ENCODE measurements at regions not wholly inside any gene's neighbourhood (a gene's known extent, or its start where the extent isn't known, plus 50 kb on each side); places are given as distances from the start of the nearest gene placed in this dataset.

DNA sequence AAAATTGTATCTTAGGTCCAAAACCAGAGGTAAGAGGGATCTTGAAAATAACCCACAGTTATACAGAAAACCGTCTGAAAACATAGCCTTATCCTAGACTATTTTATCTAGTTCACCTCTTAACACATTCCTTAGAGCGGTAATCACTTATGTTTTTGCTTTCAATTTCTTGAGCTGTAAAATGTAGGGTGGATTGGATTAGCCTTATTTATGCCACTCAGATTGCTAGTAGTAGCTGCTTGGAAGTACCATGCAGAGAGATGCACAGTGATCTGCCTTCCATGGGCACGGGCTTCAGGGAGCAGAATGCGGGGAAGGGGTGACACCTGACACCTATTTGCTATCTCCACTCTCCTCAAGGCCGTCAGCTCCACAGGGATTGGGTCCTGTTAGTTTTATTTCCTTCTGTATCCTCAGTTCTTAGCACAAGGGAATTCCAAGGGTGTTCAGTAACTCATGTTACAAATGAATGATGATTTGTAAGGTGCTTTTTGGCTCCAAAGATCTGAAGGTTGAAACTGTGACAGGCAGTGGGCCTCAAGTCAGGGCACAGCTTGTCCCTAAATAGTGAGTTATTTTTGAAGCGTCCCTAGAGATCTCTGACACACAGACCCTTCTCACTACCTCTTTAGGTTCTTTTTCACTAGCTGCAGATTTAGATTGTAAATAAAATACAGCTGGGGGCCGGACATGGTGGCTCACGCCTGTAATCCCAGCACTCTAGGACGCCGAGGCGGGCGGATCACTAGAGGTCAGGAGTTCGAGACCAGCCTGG is 64.0 kb upstream of the PMAIP1 start:
- no peak overlapping the region for H3K4me3 ChIP-seq (ENCODE audit: low read length, poor library complexity, severe bottlenecking)
- H3K9ac ChIP-seq (ENCODE audit: low read depth, low read length, poor library complexity, severe bottlenecking), result no peak overlapping the region
- no peaks in the 10 kb centered on the region for H3F3A ChIP-seq (ENCODE audit: low read depth)
- H3K36me3 ChIP-seq (ENCODE audit: insufficient read depth, low read length), result no peaks in the 10 kb centered on the region
- no peaks in the 10 kb centered on the region for H3K9me2 ChIP-seq (replicated peaks; ENCODE audit: low read depth, low read length)
- no peak overlapping the region for H2AFZ ChIP-seq (ENCODE audit: low read length)
- no peaks in the 10 kb centered on the region for H3K27me3 ChIP-seq (ENCODE audit: insufficient read depth, low read length, poor library complexity, severe bottlenecking)
- no peaks in the 10 kb centered on the region for H3K79me2 ChIP-seq (ENCODE audit: insufficient read depth, low read length)
- no peaks in the 10 kb centered on the region for H4K20me1 ChIP-seq (ENCODE audit: insufficient read depth, low read length, poor library complexity, severe bottlenecking)
- no peaks in the 10 kb centered on the region for H3K4me1 ChIP-seq (ENCODE audit: insufficient read depth, low read length, poor library complexity, severe bottlenecking)
- no peak overlapping the region for H3K4me2 ChIP-seq (ENCODE audit: low read depth, low read length, poor library complexity, severe bottlenecking)
- H3K9me3 ChIP-seq (ENCODE audit: insufficient read depth, low read depth, low read length), result no peaks in the 10 kb centered on the region
- TF ChIP-seq, protein P1, sequence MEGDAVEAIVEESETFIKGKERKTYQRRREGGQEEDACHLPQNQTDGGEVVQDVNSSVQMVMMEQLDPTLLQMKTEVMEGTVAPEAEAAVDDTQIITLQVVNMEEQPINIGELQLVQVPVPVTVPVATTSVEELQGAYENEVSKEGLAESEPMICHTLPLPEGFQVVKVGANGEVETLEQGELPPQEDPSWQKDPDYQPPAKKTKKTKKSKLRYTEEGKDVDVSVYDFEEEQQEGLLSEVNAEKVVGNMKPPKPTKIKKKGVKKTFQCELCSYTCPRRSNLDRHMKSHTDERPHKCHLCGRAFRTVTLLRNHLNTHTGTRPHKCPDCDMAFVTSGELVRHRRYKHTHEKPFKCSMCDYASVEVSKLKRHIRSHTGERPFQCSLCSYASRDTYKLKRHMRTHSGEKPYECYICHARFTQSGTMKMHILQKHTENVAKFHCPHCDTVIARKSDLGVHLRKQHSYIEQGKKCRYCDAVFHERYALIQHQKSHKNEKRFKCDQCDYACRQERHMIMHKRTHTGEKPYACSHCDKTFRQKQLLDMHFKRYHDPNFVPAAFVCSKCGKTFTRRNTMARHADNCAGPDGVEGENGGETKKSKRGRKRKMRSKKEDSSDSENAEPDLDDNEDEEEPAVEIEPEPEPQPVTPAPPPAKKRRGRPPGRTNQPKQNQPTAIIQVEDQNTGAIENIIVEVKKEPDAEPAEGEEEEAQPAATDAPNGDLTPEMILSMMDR (conservative IDR thresholded peaks at IDR 0.05; ENCODE audit: low read length), result no peak
- TF ChIP-seq EZH2phosphoT487 (IDR thresholded peaks at IDR 0.05; ENCODE audit: borderline replicate concordance), result no peak

DNA sequence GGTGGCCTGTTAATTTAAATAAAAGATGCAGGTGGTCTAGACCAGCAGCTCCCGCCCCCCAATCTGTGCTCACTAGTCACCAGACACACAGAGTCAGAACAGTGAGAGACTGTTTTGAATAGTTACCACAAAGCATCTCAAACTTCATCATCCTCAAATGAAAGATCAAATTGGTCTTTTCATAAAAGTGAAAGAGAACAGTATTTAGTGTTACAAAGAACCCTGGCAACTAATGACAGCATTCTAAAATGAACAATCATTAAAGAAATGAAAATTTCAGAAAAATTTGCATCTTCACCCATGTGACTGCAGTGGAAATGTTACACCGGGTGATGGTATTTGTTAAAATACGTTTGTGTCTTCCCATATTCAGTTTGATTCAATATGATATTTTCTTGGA is 65.5 kb upstream of the PMAIP1 start:
- Histone ChIP-seq H3K9me2 (replicated peaks; ENCODE audit: low read depth, low read length) (no peaks in the 10 kb centered on the region), H3K9me3 (ENCODE audit: insufficient read depth, low read depth, low read length) (no peaks in the 10 kb centered on the region), H3K79me2 (ENCODE audit: insufficient read depth, low read length) (no peaks in the 10 kb centered on the region), H3K4me1 (ENCODE audit: insufficient read depth, low read length, poor library complexity, severe bottlenecking) (no peaks in the 10 kb centered on the region), H3K4me2 (ENCODE audit: low read depth, low read length, poor library complexity, severe bottlenecking) (no peak overlapping the region), H3K36me3 (ENCODE audit: insufficient read depth, low read length) (no peaks in the 10 kb centered on the region), H4K20me1 (ENCODE audit: insufficient read depth, low read length, poor library complexity, severe bottlenecking) (no peaks in the 10 kb centered on the region), H3F3A (ENCODE audit: low read depth) (no peaks in the 10 kb centered on the region), H3K4me3 (ENCODE audit: low read length, poor library complexity, severe bottlenecking) (no peak overlapping the region), H3K27me3 (ENCODE audit: insufficient read depth, low read length, poor library complexity, severe bottlenecking) (no peaks in the 10 kb centered on the region), H3K9ac (ENCODE audit: low read depth, low read length, poor library complexity, severe bottlenecking) (no peak overlapping the region), H2AFZ (ENCODE audit: low read length) (no peak overlapping the region)
- no peak for TF ChIP-seq EZH2phosphoT487 (IDR thresholded peaks at IDR 0.05; ENCODE audit: borderline replicate concordance)
- TF ChIP-seq, protein P1 (conservative IDR thresholded peaks at IDR 0.05; ENCODE audit: low read length), result no peak

DNA sequence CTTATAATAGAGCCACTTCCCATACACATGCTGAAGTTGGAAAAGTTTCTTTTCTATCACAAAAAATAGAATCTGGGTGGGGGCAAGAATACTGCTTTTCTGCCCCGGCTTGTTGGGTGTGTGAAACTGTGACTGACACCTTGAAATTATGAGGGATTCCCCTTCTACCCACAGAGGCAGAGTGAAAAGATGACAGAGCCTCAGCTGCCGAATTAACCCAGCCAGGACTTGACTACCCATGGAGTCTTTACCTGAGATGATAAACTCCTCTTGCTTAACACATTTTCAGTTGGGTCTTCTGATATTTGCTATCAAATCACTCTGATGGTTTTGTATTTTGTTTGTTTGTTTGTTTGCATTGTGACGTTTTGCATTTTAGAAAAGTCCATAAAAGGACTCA is 66.0 kb upstream of the PMAIP1 start:
- no peaks in the 10 kb centered on the region for H3K4me1 ChIP-seq (ENCODE audit: insufficient read depth, low read length, poor library complexity, severe bottlenecking)
- H3K79me2 ChIP-seq (ENCODE audit: insufficient read depth, low read length), result no peaks in the 10 kb centered on the region
- no peak overlapping the region for H3K4me2 ChIP-seq (ENCODE audit: low read depth, low read length, poor library complexity, severe bottlenecking)
- no peaks in the 10 kb centered on the region for H3K36me3 ChIP-seq (ENCODE audit: insufficient read depth, low read length)
- no peak overlapping the region for H2AFZ ChIP-seq (ENCODE audit: low read length)
- no peak overlapping the region for H3K9ac ChIP-seq (ENCODE audit: low read depth, low read length, poor library complexity, severe bottlenecking)
- H3K9me3 ChIP-seq (ENCODE audit: insufficient read depth, low read depth, low read length), result no peaks in the 10 kb centered on the region
- TF ChIP-seq, protein P1 (conservative IDR thresholded peaks at IDR 0.05; ENCODE audit: low read length), result no peak
- TF ChIP-seq EZH2phosphoT487 (IDR thresholded peaks at IDR 0.05; ENCODE audit: borderline replicate concordance), result no peak
- no peaks in the 10 kb centered on the region for H3F3A ChIP-seq (ENCODE audit: low read depth)
- H3K4me3 ChIP-seq (ENCODE audit: low read length, poor library complexity, severe bottlenecking), result no peak overlapping the region
- no peaks in the 10 kb centered on the region for H3K9me2 ChIP-seq (replicated peaks; ENCODE audit: low read depth, low read length)
- no peaks in the 10 kb centered on the region for H3K27me3 ChIP-seq (ENCODE audit: insufficient read depth, low read length, poor library complexity, severe bottlenecking)
- no peaks in the 10 kb centered on the region for H4K20me1 ChIP-seq (ENCODE audit: insufficient read depth, low read length, poor library complexity, severe bottlenecking)

Data from Loucy (cell line).